ENCODE measurements at regions not wholly inside any gene's neighbourhood (a gene's known extent, or its start where the extent isn't known, plus 50 kb on each side); places are given as distances from the start of the nearest gene placed in this dataset.
A peak's percentile ranks its signal among the peaks of the same experiment; 100 is the strongest.
"Not testable (repeated sequence)": the region's sequence is repeated elsewhere in the genome, so short reads cannot be mapped to it uniquely, and the experiment has no call there.

GRCh38 chr12:67853204-67853603 is 136.0 kb upstream of the IFNG-AS1 start:
- no peak for DNase-seq

GRCh38 chr12:67854351-67854750 is 134.9 kb upstream of the IFNG-AS1 start:
- no peak for DNase-seq

DNA sequence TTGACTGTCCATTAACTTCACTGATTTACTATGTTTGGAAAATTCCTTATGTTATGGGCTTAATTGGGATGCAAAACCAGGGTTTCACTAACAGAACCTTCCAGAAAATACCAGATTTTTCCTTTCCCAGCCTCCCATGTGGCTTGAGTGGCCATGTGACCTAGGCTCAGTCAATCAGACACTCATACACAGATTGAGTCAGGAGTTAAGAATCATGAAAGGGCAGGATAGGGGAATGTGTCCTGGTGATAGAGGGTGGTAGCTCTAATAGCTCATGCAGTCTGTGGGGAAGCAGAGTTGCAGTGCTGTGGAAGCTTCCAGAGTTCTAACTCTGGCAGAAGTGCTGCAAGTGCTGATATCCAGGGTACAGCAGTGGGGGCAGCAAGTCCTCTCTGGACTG is 134.1 kb upstream of the IFNG-AS1 start:
- DNase-seq, result no peak

DNA sequence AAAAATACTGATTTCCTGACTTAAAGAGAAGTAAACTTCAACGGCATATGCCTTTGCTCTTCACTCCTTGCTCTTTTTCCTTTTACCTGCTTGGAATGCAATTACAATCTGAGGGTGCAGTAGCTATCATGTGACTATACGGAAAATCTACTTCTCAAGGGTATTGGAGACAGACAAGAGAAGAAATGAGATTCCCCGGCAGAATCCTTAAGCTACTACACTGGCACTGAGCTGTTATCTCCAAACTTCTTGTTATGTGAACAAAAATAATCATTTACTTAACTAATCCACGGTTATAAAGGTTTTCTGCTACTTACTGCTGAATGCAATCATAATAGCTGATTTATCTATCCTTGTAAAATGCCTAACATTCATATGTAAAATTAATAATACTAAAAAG is 118.0 kb upstream of the IFNG-AS1 start:
- DNase-seq, result no peak

DNA sequence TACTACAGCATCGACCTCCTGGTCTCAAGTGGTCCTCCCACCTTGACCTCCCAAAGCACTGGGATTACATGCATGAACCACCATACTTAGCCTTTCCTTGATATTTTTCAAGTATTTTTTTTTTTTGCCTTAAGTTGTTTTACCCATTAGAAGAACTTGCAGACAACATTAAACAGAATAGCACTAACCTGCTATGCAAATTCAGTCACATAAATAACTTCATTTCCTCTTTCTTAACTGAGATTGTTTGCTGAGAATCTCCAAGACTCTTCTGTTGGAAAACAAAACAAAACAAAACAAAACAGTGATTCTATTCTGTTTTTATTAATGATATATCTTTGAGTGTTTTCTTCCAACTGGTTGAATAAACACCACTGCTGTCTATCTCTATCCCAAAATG is 115.9 kb upstream of the IFNG-AS1 start:
- no peak for DNase-seq

- DNase-seq, result no peak
Observed at GRCh38 chr12:67876305-67876915, 112.8 kb upstream of the IFNG-AS1 start.

GRCh38 chr12:67877727-67878126 is 111.5 kb upstream of the IFNG-AS1 start:
- DNase-seq, result no peak

GRCh38 chr12:67879937-67880336 is 109.3 kb upstream of the IFNG-AS1 start:
- DNase-seq, result no peak

DNA sequence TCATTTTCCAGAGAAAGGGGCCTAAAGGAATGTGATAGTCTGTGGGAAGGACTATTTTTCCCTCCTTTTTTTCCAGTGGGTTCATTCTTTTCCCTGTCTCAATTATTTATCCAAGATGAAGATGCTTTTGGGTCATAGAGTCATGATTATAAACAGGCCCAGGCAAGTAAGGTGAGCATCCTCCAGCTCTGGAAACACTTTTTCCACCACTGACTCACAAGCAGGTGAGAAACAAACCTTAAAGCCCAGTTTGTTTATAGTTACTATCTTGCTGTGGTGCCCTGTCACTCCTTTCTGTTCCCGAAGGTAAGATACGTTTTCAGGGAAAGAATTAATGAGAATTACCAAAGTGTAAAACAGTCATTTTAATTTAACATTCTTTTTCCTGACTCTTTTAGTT is 107.7 kb upstream of the IFNG-AS1 start:
- DNase-seq, result no peak

- no peak for DNase-seq
Observed at GRCh38 chr12:67884596-67884995, 104.7 kb upstream of the IFNG-AS1 start.

- no peak for DNase-seq
Observed at GRCh38 chr12:67885375-67886169, 103.7 kb upstream of the IFNG-AS1 start.

DNA sequence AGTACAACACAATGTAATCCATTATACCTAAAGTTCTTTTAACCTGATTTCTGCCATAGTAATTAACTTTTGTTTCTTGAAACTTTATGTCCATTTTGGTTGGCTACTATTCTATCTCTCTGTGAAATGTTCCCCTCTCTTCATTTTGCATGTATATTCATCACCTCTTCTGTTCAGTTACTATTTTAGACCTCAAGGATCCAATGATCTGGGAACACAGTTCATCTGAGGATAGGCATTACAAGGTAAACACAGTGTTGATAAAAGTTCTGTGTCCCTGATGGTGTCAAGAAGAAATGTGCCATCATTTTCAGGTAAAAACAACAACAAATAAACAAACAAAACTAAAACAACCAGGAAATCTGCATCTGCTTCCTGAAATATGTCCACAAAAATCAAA is 102.2 kb upstream of the IFNG-AS1 start:
- no peak for DNase-seq

GRCh38 chr12:67889931-67890330 is 99.3 kb upstream of the IFNG-AS1 start:
- DNase-seq, result no peak

- no peak for DNase-seq
Observed at GRCh38 chr12:67890726-67891258, 98.5 kb upstream of the IFNG-AS1 start.

DNA sequence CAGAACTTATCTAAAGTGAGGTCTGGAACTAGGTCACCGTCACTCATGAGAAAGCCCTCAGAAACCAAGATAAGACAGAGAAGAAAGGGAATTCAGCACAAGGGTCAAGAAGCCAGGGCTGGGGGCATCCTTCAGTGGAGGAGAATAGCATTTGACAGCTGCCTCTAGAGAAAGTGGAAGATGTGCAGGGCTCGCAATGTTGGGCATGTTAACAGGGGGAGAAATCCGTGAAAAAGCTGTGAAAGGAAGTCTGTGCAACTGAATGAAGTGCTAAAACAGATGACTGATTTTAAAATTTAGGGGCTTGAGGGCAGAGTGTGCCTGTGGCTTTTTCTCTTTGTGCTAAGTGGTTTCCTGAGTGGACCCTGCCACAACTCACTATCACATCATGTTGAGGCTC is 97.7 kb upstream of the IFNG-AS1 start:
- no peak for DNase-seq

GRCh38 chr12:67892259-67893021 is 96.8 kb upstream of the IFNG-AS1 start:
- no peak for DNase-seq

DNA sequence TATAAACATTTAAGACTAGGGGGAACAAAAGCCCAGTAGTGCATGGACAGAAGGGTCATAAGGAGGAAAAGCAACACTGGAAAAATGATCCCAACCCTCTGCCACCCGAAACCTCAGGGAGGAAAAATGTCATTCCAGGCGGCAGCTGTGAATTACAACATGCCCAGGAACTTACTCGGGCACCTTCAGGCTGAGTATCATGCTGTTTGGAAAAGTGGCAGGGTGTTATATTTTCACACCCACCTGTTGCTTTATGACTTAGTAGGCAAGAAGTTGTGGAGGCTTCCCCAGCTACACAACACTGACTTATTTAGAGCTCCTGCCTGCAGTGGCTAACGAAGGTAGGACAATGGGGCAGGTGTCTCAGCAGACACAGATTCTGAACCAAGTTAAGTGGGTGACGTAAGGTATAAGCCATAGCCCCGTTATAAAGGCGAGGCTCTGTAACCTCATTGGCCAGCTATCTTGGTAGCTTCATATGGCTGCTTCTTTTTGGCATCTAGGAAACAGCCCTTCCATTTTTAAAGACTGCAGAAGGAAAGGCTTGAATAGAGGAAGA is 96.1 kb upstream of the IFNG-AS1 start:
- no peak for DNase-seq

DNA sequence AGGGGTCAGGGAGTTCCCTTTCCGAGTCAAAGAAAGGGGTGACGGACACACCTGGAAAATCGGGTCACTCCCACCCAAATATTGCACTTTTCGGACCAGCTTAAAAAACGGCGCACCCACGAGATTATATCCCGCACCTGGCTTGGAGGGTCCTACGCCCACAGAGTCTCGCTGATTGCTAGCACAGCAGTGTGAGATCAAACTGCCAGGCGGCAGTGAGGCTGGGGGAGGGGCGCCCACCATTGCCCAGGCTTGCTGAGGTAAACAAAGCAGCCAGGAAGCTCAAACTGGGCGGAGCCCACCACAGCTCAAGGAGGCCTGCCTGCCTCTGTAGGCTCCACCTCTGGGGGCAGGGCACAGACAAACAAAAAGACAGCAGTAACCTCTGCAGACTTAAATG is 88.8 kb upstream of the IFNG-AS1 start:
- DNase-seq, result not testable (repeated sequence)

- no peak for DNase-seq
Observed at GRCh38 chr12:67909091-67909531, 80.1 kb upstream of the IFNG-AS1 start.

DNA sequence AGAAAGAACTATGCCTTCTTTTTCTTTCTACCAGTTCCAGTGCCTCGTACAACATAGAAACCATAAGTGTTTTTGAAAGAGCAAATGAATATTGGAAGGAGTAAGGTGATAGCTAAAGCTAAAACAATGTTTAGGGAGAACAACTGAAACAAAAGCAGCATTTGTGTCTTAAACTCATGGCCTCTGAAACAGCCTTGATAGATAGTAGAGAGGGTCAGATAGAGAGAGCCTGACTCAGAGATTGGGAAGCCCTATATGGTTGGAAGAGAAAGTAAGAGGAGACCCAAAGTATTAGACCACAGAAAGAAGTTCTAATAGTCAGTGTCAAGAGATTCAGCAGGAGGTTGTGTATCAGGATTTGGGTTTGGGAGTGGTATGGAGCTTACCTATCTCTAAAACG is 79.6 kb upstream of the IFNG-AS1 start:
- DNase-seq, result no peak

DNA sequence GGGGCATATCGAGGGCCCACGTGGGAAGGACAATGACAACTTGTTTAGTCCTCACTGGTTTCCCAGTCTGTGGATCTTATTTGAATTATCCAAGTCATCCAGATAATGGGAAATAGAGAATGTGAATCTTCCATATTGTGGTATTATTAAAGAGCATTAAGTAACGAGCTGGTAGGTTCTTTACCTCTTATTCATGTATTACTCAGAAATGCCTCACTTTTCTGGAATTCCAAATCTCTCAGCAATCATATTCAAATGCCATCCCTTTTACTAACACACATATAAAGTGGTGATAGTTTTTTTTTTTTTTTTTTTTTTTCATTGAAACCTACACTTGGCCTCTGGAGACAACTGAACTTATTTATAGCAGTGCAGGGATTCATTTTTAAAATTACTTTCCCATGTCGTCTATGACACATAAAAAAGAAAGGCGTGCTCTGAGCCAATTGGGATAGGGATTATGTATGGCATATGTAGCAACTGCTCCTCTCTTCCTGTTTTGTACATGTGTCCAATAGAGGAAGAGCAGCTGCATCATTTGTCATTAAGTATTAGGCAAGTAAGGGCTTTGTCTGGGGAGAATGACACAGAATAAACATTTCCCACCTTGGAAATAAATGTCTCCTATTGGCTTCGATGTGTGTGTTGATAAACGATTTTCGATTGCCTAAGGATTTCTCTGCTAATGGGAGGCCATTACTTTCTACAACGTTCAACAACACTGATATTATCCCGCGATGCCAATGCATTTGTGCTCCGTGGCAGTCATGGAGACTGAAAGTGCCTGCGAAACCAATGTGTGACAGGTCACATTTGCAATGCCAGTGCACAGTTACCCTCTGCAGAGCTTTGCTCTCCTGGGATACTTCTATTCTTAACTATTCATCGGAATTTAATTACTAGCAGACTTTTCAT is 78.6 kb upstream of the IFNG-AS1 start:
- no peak for DNase-seq

DNA sequence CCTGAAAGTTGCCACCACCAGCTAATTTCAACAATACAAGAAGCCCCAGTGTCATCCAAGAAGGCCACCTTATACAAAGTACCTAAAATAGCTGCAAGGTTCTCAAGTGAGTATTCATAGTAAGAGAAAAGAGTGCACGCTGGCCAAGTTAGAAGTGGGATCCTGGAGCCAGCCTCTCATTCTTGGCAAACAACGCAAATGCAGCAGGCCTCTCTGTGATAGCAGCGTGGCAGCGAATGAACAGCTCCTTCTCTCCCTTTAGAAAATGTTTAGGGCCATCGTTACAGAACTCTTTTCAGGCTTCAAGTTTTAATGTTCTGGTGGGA is 78.0 kb upstream of the IFNG-AS1 start:
- DNase-seq, result peak; percentile 2
